Spleen (tissue), 7 donors: ENCODE measurements at regions not wholly inside any gene's neighbourhood (a gene's known extent, or its start where the extent isn't known, plus 50 kb on each side); places are given as distances from the start of the nearest gene placed in this dataset.

ENCODE experiments used
- POLR2A ChIP-seq, 3 donors: fragments of 450-650 bp; IDR thresholded peaks; one replicate each; pipeline ENCODE4 v1.5.1; 2017; ENCODE audit warnings: antibody characterized with exemption in 3 of 3, mild to moderate bottlenecking in 1 of 3
- POLR2AphosphoS5 ChIP-seq, 3 donors: sonication (generic); formaldehyde crosslinking; IDR thresholded peaks; one replicate each; pipeline ENCODE4 v1.5.1; 2017; ENCODE audit warnings: antibody characterized with exemption in 3 of 3
- TF ChIP-seq, protein P1 (sequence below), 11 experiments: fragments of 200-600 bp in 7 of 11; fragments of 450-650 bp in 4 of 11; sonication (generic) in 4 of 11; IDR thresholded peaks in 8 of 11; conservative IDR thresholded peaks in 3 of 11; 1 replicate in 7 of 11; 2 replicates in 4 of 11; pipeline versions ENCODE4 v1.4.0 to v1.8.0; 2016 to 2021; ENCODE audit warnings: antibody characterized with exemption in 11 of 11, inconsistent platforms in 4 of 11, mild to moderate bottlenecking in 1 of 11
- donor health status: DM: no; HTN: no; CAD: no; lungs with moderate emphysema.
- donor health status: DM: no; HTN: no; CAD: no.
- donor health status: DM: no; HTN: no; CAD: no.

- TF ChIP-seq, protein P1, sequence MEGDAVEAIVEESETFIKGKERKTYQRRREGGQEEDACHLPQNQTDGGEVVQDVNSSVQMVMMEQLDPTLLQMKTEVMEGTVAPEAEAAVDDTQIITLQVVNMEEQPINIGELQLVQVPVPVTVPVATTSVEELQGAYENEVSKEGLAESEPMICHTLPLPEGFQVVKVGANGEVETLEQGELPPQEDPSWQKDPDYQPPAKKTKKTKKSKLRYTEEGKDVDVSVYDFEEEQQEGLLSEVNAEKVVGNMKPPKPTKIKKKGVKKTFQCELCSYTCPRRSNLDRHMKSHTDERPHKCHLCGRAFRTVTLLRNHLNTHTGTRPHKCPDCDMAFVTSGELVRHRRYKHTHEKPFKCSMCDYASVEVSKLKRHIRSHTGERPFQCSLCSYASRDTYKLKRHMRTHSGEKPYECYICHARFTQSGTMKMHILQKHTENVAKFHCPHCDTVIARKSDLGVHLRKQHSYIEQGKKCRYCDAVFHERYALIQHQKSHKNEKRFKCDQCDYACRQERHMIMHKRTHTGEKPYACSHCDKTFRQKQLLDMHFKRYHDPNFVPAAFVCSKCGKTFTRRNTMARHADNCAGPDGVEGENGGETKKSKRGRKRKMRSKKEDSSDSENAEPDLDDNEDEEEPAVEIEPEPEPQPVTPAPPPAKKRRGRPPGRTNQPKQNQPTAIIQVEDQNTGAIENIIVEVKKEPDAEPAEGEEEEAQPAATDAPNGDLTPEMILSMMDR (IDR thresholded peaks at IDR 0.05 in 8 of 11, conservative IDR thresholded peaks at IDR 0.05 in 3 of 11), result no peak
- TF ChIP-seq POLR2A (IDR thresholded peaks at IDR 0.05) (no peak), POLR2AphosphoS5 (IDR thresholded peaks at IDR 0.05) (no peak)
These were observed 130.7 kb upstream of the CHRM3 start for GRCh38 chr1:239255628-239256160.
